ENCODE measurements at regions not wholly inside any gene's neighbourhood (a gene's known extent, or its start where the extent isn't known, plus 50 kb on each side); places are given as distances from the start of the nearest gene placed in this dataset.

GRCh38 chr13:105625691-105626090 lies 909.8 kb downstream of the EFNB2 start:
- no peak overlapping the region for H3K27ac ChIP-seq

GRCh38 chr13:105616333-105617075 lies 919.0 kb downstream of the EFNB2 start:
- intact Hi-C loops (cut with DNase I; ENCODE audit: low total_unique reads) = no loop called here
- no peak for DNase-seq
- H3K36me3 ChIP-seq = no peaks in the 10 kb centered on the region
- no peak overlapping the region for H3K27ac ChIP-seq
- H3K4me1 ChIP-seq = no peaks in the 10 kb centered on the region
- H3K4me3 ChIP-seq = no peak overlapping the region
- TF ChIP-seq CTCF (IDR thresholded peaks at IDR 0.05) (no peak), POLR2A (IDR thresholded peaks at IDR 0.05) (no peak)
- no peaks in the 10 kb centered on the region for H3K9me3 ChIP-seq
- no peaks in the 10 kb centered on the region for H3K27me3 ChIP-seq

More at GRCh38 chr13:105625691-105626090, 909.8 kb downstream of the EFNB2 start:
- no peak overlapping the region for H3K4me3 ChIP-seq
- H3K4me1 ChIP-seq = no peaks in the 10 kb centered on the region
- no peak for DNase-seq
- no peaks in the 10 kb centered on the region for H3K36me3 ChIP-seq
- no peaks in the 10 kb centered on the region for H3K9me3 ChIP-seq
- H3K27me3 ChIP-seq = no peaks in the 10 kb centered on the region
- intact Hi-C loops (cut with DNase I; ENCODE audit: low total_unique reads) = no loop called here
- TF ChIP-seq POLR2A (IDR thresholded peaks at IDR 0.05) (no peak), CTCF (IDR thresholded peaks at IDR 0.05) (no peak)

GRCh38 chr13:105612541-105612940 lies 922.9 kb downstream of the EFNB2 start:
- H3K27ac ChIP-seq = no peak overlapping the region
- TF ChIP-seq CTCF (IDR thresholded peaks at IDR 0.05) = no peak
- TF ChIP-seq POLR2A (IDR thresholded peaks at IDR 0.05) = no peak
- intact Hi-C loops (cut with DNase I; ENCODE audit: low total_unique reads) = no loop called here
- no peak for DNase-seq
- no peaks in the 10 kb centered on the region for H3K36me3 ChIP-seq
- H3K4me1 ChIP-seq = no peaks in the 10 kb centered on the region
- no peaks in the 10 kb centered on the region for H3K9me3 ChIP-seq
- no peaks in the 10 kb centered on the region for H3K27me3 ChIP-seq
- no peak overlapping the region for H3K4me3 ChIP-seq

GRCh38 chr13:105611424-105611823 lies 924.0 kb downstream of the EFNB2 start:
- TF ChIP-seq POLR2A (IDR thresholded peaks at IDR 0.05) = no peak
- no peak for TF ChIP-seq CTCF (IDR thresholded peaks at IDR 0.05)
- Histone ChIP-seq H3K4me3 (no peak overlapping the region), H3K4me1 (no peaks in the 10 kb centered on the region), H3K9me3 (no peaks in the 10 kb centered on the region), H3K36me3 (no peaks in the 10 kb centered on the region), H3K27me3 (no peaks in the 10 kb centered on the region), H3K27ac (no peak overlapping the region)
- intact Hi-C loops (cut with DNase I; ENCODE audit: low total_unique reads) = no loop called here
- DNase-seq = no peak

- no peak overlapping the region for H3K4me3 ChIP-seq
- no peaks in the 10 kb centered on the region for H3K27me3 ChIP-seq
- TF ChIP-seq POLR2A (IDR thresholded peaks at IDR 0.05) = no peak
- no peak for TF ChIP-seq CTCF (IDR thresholded peaks at IDR 0.05)
- no peaks in the 10 kb centered on the region for H3K36me3 ChIP-seq
- intact Hi-C loops (cut with DNase I; ENCODE audit: low total_unique reads) = no loop called here
- H3K27ac ChIP-seq = no peak overlapping the region
- no peak for DNase-seq
- no peaks in the 10 kb centered on the region for H3K9me3 ChIP-seq
- no peaks in the 10 kb centered on the region for H3K4me1 ChIP-seq
These were observed 927.4 kb downstream of the EFNB2 start for GRCh38 chr13:105608104-105608503.
